ENCODE measurements at regions not wholly inside any gene's neighbourhood (a gene's known extent, or its start where the extent isn't known, plus 50 kb on each side); places are given as distances from the start of the nearest gene placed in this dataset.

DNA sequence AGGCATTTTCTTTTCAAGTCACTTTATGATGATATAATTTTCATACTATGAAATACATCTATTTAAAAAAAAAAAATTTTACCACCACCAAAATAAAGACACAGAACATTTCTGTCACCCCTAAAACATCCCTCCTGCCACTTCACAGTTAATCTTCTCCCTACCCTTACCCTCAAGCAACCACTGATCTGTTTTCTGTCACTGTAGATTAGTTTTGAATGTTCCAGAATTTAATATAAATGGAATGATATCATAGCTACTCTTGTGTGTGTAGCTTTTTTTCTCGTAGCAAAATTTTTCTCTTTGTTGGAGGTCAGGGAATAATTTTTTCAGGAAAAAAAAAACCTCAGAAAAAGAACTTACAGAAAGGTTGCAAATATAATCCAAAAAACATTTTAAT lies 152.7 kb downstream of the RHOU start:
- TF ChIP-seq, protein P1, sequence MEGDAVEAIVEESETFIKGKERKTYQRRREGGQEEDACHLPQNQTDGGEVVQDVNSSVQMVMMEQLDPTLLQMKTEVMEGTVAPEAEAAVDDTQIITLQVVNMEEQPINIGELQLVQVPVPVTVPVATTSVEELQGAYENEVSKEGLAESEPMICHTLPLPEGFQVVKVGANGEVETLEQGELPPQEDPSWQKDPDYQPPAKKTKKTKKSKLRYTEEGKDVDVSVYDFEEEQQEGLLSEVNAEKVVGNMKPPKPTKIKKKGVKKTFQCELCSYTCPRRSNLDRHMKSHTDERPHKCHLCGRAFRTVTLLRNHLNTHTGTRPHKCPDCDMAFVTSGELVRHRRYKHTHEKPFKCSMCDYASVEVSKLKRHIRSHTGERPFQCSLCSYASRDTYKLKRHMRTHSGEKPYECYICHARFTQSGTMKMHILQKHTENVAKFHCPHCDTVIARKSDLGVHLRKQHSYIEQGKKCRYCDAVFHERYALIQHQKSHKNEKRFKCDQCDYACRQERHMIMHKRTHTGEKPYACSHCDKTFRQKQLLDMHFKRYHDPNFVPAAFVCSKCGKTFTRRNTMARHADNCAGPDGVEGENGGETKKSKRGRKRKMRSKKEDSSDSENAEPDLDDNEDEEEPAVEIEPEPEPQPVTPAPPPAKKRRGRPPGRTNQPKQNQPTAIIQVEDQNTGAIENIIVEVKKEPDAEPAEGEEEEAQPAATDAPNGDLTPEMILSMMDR (IDR thresholded peaks at IDR 0.05): no peak
- TF ChIP-seq POLR2A (IDR thresholded peaks at IDR 0.05): no peak
